GM19035 (cell line): ENCODE measurements at regions not wholly inside any gene's neighbourhood (a gene's known extent, or its start where the extent isn't known, plus 50 kb on each side); places are given as distances from the start of the nearest gene placed in this dataset.
A peak's percentile ranks its signal among the peaks of the same experiment; 100 is the strongest.

Experiments
- ATAC-seq: cut with Tn5 transposase; IDR thresholded peaks from one replicate; pipeline ENCODE4 v1.9.1; 2021; ENCODE audit not compliant: unreplicated experiment

DNA sequence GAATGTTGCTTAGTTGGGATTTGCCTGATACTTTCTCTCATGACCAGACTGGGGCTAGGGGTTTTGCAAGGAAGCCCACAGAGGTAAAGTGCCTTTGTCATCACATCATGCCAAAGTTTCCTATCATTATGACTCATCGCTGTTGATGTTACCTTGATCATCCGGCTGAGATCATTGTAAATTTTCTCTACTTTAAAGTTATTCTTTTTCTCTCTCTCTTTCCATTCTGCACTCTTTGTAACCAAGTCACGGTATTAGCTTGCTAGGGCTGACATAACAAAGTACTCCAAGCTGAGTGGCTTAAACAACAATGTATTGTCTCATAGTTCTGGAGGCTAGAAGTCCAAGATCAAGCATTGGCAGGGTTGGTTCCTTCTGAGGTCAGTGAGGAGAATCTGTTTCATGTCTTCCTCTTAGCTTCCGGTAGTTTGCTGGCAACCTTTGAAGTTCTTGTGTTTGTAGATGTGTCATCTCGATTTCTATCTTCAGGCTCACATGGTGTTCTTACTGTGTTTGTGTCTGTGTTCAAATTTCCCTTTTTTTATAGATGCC is 113.0 kb downstream of the DTHD1 start:
- ATAC-seq: peak; percentile 65

DNA sequence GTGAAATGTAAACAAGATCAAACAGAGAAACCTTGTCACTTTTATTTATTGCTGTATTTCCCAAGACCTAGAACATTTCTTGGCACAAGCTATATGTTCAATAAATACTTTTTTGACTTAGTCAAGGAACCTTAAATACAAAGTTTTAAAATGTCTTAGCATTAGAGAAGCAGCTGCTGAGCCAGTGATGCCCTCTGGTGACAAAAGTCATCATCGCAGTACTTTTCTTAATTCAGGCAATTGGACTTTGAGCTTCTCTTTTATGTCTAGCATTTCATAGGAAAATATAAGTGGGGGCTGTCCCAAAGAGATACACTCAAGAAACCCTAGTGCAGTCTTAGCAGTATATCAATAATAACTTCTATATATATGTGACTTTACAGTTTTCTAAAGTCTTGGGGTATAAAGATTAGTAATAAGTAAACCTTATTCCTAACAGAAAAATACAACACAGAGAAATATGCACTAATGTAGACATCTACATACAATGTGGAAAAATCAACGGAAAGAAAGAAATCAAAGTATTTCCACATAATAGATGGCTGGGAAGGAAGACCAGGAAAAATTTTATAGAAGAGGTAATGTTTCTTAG is 118.4 kb downstream of the DTHD1 start:
- ATAC-seq: peak; percentile 62

DNA sequence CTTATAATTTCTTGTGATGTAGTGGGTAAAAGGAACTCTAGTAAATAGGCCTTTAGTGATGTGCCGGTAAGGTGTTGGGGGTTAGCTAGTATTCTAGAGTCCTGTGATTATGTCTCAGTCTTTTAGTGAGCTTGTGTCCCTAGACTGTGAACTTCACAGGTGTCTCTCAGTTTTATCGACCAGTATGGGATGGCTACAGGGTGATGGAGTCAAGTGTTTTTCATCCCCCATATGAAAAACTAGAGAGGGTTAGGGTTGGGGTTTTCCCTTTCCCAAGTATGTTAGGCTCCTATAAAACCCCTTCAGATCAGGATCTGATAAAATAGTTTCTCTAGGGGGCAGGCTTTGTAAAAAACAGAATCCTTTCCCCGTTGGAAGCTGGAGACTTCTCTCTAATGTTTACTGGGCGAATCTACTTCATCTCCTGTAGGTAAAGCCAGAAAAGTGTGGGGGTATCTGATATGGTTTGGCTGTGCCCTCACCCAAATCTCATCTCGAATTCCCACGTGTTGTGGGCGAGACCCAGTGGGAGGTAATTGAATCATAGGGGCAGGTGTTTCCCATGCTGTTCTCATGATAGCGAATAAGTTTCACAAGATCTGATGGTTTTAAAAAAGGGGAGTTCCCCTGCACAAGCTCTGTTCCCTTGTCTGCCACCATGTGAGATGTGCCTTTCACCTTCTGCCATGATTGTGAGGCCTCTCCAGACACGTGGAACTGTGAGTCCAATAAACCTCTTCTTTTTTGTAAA is 120.8 kb downstream of the DTHD1 start:
- ATAC-seq: no peak

DNA sequence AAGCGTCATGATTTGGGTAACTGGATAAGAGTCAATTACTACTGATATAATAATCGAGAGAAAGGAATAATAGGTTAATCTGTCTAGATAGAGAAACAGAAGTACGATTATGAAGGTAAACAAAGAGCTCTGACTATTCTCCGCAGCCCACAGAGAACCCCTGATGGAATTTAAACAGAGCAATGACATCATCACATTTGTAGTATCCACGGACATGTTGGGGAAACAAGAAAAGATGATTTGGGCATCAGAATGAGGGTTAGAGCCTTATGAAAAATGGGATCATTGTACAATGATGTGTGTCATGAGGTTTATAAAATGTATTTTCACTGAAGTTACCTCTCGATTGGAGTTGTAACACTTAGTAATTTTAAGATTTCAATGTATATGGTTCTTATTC is 129.9 kb downstream of the DTHD1 start:
- no peak for ATAC-seq

DNA sequence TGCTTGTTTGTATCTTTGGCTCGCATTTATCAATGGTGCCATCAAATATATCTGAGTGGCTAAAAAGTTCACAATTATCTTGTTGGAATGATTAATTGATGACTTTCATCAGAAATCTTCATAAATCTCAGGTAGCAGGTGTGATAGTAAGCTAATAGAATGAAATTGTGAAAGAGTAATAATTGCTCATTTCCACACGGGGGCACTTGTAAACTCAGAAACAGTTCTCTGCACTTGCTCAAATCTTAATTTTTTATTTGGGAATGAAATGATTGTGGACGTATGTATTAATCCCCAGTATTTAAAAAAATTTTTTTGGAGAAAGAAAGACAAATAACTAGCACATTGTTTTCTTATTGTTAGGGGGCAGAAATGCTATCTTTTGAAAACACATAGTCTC is 132.8 kb downstream of the DTHD1 start:
- no peak for ATAC-seq

DNA sequence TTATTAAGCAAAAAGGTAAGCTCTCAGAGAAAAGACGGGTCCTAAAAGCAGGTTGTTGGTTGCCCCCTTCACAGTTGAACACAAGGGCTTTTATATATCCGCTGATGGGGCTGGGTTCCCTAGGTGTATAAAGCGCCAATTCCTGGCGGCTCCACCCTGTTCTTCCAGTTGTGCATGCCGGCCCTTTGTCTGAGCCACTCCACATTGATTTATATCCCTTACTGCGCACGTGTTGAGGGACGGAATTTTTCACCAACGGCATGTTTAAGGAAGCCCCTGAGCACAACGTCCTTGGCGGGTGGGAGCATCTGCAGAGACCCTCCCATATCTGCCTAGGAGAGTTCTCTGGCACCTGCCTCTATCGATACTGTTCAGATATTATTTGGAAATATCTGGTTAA is 135.7 kb downstream of the DTHD1 start:
- ATAC-seq: no peak

DNA sequence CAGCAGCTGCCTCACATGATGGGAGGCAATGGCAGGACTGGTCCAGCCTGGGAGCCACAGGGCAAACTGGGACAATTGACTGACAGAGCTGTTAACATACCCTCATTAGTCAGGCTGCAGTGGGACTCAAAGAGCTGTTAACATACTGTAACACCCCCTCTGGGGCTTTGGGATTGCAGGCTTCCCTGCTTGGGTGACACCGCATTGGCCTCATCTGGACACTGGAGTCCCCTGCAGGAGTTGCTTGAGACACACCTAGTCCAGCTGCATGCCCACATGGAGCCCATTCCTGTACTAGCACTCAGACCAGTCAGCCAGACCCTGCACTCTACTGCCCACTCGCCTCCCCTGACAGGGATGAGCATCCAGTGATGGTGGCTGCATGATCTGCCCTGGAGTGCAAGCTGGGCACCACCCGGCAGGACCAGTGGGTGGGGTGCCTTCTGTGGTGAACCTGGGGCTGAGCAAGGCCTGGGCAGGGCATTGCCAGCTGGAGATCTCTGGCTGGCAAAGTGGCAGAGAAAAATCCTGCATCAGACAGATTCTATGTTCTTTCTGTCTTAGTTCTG is 138.8 kb downstream of the DTHD1 start:
- no peak for ATAC-seq

DNA sequence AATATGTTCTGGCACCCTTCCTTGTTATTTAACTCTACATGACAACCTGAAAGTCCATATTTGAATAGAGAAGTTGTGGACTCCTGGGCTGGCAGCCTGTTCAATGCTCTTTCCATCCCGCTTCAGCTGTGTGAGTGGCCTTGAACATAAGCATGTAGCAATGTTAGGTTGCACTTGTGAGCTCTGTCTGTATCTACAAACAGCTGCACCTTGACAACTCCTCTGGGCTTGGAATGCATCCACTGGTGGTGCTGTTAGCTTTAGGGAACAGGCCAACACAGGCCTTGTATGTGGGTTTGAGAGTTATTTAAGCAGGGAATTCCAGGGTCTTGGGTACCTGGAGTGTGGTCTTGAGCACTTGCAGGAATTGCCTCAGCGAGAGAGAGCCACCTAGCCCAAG is 141.2 kb downstream of the DTHD1 start:
- no peak for ATAC-seq

DNA sequence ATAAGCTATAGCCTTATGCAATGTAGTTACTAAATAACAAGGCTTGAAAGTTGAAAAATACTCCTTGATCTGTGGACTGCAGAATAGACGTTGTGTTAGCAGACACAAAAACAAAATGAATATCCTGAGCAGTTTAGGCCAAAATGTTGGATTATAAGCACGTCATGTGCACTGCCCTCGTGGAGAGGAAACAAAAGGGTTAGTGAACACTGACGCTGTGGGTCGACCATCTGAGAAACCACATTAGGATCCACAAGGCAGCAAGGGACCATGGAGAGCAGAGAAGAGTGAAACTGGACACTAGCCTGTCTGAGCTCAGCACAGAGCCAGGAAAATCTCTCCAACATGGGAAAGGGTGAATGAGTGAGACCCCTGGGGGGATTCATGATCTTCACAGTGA is 145.3 kb downstream of the DTHD1 start:
- no peak for ATAC-seq

DNA sequence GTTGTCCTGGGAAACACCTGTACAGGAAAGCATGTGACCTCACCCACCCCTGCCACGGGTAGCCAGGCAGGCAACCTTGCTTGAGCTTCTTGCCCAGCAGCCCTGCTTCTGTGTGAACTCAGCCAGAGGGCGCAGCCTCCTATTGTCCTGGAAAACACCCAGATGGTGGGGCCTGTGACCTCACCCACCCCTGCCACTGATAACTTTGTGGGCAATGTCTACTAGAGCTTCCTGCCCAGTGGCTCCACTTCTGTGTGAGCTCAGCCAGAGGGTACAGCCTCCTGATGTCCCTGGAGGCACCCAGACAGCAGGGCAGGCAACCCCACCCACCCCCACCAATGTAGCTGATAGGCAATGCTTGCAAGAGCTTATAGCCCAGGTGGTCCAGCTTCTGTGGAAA is 146.3 kb downstream of the DTHD1 start:
- ATAC-seq: no peak

DNA sequence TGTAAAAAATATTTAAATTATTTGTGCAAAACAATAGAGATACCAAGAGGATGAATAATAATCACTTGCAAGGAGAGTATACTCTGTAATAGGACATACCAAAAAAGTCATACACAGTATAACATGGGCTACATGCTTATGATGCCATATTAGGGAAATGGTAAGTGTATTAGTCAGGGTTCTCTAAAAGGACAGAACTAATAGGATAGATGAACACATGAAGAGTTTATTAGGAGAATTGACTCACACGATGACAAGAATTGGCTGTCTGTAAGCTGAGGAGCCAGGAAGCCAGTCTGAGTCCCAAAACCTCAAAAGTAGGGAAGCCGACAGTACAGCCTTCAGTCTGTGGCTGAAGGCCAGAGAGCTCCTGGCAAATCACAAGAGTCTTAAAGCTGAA is 151.2 kb downstream of the DTHD1 start:
- ATAC-seq: no peak

DNA sequence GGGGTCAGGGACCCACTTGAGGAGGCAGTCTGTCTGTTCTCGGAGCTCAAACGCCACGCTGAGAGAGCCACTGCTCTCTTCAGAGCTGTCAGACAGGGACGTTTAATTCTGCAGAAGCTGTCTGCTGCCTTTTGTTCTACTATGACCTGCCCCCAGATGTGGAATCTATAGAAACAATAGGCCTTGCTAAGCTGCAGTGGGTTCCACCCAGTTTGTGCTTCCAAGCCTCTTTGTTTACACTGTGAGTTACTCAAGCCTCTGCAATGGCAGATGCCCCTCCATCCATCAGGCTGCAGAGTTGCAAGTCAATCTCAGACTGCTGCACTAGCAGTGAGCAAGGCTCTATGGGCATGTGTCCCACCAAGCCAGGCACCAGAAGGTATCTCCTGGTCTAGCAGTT is 158.1 kb downstream of the DTHD1 start:
- no peak for ATAC-seq

DNA sequence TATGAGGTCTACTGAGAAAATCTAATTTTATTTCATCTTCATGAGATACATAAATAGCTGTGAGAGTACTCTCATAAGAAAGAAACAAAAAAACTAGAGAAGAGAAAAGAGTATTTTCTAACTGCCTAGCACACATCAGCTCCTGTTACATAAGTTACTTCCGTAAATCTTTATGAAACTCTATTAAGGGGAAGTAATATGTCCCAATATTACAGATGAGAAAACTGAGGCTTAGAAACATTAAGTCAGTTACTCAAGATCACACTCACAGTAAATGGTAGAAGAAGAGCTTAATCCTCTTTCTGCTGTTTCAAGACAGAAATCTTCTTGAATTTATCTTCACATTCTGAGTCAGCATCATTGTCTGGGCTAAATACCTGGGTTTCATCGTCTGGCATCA is 164.1 kb downstream of the DTHD1 start:
- no peak for ATAC-seq

DNA sequence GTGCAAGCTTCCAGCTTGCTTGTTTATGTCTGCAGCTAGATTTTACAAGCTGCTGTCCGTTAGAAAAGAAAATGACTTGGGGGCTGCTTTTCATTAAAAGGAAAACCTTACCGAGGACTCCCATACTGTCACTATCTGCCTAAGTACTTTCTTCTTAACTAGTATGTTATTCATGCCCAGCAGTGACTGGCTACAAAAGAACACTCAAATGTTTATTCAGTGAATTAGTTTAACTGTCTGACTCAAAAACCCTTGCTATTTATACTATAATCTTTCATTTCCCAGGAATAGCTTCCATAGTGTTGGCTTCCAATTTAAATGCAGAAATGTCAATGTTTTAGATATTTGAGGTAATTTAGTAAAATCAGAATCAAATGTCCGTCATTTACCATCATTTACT is 164.9 kb downstream of the DTHD1 start:
- no peak for ATAC-seq

DNA sequence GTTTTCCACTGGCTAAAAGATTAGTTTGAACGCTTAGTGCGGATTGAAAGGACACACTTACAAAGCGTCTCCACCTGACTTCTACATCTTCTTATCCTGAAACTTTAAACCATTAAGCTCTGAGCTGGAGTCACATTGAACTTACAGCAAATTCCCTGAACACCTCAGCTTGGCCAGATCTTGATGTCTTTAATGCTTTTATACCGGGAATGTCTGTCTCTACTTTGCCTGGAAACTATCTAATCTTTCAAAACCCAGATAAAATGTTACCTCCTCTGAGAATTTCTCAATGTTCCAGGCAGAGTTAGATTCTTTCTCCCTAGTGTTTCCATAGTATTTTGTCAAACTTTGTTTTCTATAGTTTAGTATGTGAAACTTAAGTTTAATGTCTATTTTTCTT is 179.9 kb downstream of the DTHD1 start:
- no peak for ATAC-seq

DNA sequence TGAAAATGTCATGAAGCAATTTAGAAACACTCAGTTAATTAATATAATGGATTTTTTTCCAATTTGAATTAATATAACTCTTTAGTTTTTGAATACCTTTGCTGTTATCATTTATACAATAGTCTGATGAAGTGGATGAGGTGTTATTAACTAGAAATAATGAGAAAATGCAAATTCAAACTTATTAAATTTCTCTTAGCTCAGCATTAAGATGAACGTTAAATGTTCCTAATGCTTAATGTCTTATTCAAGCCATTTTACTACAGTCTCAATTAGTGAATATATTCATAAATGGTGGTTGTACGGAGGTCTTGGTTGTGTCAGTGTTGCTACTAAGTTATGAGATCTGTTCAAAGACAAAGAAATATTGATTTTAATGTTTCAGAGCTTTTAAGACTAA is 186.3 kb downstream of the DTHD1 start:
- no peak for ATAC-seq

DNA sequence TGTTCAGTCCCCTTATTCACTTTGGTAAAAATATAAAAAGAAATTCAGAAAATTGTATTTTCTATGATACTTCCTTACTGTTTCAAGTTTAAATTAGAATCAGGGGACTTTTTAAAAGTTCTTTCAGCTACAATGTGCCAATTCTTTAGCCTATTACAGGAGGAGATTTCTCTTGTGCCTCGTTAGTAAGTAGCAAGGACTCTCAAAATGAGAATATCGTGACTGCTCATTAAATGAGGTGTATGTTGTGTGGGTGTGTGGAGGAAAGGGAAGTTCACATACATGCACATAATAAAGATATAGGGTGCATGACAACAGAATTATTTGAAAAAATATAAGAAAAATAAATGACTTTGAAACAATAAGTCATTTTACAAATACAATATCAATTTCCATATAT is 190.5 kb downstream of the DTHD1 start:
- ATAC-seq: no peak

DNA sequence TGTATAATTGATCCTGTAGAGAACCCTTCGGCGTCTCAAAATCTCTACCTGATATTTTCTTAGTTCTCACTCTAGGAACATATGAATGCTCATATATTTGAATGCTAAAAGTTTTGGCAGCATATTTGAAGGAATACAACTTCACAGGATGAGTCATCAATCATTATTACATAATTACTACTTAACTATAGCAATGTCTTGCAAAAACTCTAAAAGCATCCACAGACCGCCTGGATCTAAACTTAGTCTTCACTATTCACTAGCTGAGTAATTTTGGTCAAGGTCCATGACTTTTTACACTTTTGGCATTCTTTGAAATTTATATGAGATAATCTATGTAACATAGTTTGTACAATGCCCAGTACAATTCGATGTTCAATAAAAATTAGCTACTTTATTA is 194.7 kb downstream of the DTHD1 start:
- ATAC-seq: no peak

DNA sequence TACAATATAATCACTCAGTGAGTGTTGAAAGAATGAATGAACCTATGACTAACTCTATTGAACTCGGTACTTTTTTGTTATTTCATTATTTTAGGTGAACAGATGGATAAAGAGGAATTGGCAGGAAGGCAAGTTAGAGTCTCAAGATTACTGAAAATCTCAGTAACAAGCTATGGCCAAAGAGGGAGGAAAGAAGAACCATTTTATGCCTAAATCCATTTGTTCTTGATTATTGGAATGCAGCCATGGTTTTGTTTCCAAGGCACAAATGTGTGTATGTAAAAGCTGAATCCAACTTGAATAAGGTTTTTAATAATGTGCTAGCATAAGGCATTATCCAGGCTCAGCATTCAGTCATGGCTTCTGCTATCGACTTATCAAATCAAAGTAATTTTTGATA is 196.4 kb downstream of the DTHD1 start:
- no peak for ATAC-seq

DNA sequence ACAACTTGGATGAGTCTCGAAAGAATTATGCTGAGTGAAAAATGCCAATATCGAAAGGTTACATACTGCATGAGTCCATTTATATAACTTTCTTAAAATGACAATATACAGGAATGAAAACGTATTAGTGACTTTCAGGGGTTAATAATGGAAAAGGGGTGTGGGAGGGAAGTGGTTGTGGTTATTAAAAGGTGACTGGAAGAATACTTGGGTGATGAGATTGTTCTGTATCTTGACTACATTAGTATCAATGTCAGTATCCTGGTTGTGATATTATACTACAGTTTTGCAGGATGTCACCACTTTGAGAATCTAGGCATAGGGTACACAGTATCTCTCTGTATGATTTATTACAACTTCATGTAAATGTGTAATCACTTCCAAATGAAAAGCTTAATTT is 204.5 kb downstream of the DTHD1 start:
- no peak for ATAC-seq

DNA sequence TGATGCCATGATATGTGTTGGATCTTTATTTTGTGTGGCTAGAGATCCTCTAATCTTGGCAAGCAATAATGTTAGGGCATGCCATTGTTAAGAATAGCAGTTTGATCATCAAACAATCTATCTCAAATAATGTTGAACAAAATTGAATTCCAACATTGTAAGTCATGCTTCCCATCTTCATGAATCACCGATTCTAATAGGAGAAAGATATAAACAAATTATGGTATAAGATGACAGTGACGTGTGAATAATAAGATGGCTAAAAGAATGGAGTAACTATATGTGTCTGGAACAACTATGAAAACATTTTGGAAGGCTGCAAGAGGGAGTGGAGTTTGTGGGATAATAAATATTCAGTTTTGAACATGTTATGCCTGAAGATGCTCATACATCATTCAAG is 208.4 kb downstream of the DTHD1 start:
- no peak for ATAC-seq

DNA sequence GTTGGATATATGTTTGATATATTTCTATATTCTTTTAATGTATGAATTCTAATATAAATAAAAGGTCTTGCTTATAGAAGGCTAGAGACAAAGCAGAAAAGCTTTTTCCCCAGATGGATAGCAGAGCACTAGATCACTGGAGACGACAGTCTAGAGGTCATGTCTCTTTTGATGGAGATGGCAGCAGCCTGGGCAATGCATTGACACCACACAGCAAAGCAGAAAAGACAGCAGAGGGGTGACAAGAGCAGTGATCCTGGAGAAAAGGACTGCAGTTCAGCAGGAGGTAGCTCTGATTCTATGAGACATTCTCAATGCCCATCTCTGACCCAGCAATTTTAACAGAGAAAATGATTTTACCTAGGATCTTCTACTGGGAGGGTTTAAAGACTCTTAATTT is 210.6 kb downstream of the DTHD1 start:
- no peak for ATAC-seq
